HG02970 (cell line): ENCODE measurements at regions not wholly inside any gene's neighbourhood (a gene's known extent, or its start where the extent isn't known, plus 50 kb on each side); places are given as distances from the start of the nearest gene placed in this dataset.

Source experiments
- ATAC-seq: cut with Tn5 transposase; IDR thresholded peaks from one replicate; pipeline ENCODE4 v1.9.1; 2021; ENCODE audit warnings: mild to moderate bottlenecking, moderate library complexity, moderate number of reproducible peaks; ENCODE audit not compliant: unreplicated experiment, low FRiP score

DNA sequence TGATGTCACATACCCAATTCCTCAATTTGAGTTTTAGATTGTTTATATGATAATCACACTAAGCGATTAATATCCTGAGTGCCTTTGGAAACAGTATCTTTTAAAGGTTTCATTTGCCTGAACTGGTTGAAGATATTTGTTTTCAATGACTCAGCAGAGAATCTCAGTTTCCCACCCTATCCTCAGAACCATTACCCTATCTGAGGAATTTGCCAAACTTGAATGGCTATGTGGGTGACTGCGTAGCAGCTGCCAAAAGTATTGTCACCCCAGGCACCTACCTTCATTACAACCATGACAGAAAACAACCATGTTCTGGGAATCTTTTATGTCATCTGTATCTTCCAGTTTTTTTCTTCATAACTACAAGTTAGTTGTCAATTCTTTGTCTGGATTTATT lies 440.1 kb upstream of the NBEA start:
- no peak for ATAC-seq

DNA sequence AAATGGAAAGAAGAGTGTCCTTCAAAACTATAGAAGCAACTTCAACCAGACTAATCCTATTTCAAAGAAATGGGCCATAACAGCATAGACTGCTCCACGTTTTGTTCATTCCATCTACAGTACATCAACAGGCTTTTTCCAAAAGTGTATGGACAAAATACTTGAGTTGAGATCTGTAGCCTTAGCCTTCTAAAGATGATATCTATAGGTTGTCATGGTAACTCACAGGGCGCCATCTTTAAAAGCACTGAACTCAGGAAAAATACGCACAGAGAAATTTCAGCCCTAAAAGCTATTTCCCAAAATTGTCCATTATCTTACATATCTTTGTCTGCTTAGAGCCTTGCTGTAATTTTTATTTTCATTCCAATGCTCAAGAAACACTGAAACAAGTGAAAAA lies 439.4 kb upstream of the NBEA start:
- ATAC-seq: no peak

GRCh38 chr13:34506796-34507195 lies 435.3 kb upstream of the NBEA start:
- ATAC-seq: no peak

DNA sequence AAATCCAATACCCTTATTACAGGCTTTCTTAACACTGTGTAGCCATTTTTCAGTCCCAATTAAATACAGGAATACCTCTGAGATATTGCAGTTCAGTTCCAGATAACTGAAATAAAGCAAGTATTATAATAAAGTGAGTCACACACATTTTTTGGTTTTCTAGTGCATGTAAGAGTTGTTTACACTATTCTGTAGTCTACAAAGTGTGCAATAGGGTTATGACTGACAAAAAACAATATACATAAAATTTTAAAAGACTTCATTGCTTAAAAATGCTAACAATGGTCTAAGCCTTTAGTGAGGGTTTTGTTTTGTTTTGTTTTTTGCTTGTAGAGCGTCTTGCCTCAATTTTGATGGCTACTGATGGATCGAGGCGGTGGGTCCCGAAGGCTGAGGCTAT lies 434.4 kb upstream of the NBEA start:
- no peak for ATAC-seq

DNA sequence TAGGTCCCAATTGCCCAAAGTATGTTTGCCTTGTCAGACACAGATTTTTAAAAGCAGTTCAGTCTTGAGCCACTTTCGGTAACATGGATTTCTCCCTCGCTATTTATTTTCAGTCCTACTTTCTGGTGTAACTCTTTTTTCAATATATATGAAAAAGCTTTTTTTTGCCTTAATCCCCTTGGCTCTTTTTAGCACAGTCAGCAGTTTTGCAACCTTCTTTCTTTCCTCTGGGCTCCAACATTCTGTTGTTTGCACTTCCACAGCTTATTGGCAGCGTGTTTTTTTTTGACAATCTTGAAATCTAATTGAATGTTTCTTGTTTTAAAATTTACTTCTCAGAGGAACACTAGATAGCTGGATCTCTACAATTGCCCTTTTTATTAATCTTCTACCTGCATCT lies 429.3 kb upstream of the NBEA start:
- no peak for ATAC-seq

DNA sequence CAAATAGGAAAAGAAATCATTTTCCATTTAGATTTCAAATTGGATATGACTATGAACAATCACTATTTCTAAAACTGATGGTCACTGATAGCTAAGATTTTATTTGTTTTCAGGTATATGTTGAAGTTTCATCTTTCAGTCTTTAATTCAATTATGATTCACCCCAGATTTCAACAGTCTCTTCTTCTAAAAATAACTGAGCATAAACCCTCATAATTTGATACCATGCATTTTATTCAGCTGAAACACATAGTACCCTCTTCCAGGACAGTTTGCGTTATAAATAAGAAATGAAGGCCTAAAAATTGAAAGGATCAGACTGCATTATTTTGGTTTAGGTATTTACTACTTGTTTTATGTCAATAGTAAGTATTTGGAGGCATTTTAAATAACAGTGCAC lies 428.5 kb upstream of the NBEA start:
- no peak for ATAC-seq

GRCh38 chr13:34515201-34515600 lies 426.9 kb upstream of the NBEA start:
- no peak for ATAC-seq

DNA sequence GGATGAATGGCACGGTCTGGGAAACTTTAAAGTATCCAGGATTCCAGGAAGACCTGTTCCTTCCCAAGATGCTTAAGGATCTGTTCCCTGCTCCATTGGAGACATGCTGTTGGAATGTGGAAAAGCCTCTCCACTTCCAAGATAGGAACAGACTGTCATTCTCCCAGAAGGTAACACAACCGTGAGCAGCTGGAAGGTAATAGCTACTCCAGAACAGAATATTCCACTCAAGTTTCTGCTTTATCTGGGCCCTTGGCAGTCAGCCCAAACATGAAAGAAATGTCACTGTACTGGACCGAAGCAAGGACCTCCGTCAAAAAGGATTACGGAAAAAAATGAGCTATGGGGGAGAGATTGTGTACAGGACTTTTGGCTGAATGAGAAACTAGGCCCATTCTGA lies 420.9 kb upstream of the NBEA start:
- no peak for ATAC-seq

DNA sequence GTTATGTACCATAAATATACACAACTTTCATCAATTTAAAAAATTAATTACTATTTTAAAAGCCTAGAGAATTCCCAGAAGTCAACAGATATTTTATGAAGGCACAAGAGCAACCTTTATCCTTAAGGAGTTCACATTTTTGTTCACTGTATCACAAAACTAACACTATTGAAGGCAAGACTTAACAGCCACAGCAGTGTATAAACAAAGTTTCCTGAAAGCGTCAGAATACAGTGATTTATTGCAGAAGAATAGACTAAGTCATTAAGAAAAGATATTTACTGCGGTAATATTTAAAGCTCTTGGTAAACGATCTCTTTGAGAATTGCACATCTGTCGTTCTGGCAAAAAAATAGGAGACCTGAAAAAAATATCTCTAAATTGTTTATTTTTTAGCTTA lies 419.3 kb upstream of the NBEA start:
- no peak for ATAC-seq

- no peak for ATAC-seq
These were observed 418.7 kb upstream of the NBEA start for GRCh38 chr13:34523406-34523805.

GRCh38 chr13:34533941-34534340 lies 408.1 kb upstream of the NBEA start:
- no peak for ATAC-seq

DNA sequence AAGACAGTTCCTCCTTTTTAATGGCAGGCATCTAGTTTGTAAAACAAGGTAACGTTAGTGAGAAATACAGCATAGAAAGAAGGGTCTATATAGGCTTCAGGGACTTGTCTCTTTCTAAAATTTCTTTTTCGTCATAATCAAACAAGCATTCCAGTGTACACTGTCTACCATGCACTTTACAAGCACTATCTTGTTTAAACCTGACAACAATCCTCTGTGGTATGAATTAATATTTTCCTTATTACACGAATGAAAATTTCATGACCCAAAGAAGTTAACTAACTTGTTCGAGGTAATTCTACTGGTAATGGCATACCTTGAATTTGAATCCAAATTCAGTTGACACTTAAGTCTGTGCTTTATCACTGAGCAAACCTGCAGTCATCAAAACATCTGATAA lies 399.7 kb upstream of the NBEA start:
- ATAC-seq: no peak

DNA sequence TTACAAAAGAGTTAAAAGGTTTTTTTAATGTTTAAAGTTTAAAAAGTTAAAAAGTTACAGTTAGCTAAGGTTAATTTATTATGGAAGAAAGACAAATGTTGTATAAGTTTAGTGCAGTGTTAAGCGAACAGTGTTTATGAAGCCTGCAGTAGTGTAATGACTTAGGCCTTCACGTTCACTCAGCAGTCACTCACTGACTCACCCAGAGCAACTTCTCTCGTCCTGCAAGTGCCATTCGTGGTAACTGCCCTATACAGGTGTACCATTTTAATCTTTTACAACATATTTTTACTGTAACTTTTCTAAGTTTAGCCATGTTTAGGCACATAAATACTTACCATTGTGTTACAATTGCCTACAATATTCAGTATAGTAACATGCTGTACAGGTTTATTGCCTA lies 398.2 kb upstream of the NBEA start:
- ATAC-seq: no peak

GRCh38 chr13:34545461-34545860 lies 396.6 kb upstream of the NBEA start:
- no peak for ATAC-seq

- ATAC-seq: no peak
These were observed 395.5 kb upstream of the NBEA start for GRCh38 chr13:34546344-34547250.

DNA sequence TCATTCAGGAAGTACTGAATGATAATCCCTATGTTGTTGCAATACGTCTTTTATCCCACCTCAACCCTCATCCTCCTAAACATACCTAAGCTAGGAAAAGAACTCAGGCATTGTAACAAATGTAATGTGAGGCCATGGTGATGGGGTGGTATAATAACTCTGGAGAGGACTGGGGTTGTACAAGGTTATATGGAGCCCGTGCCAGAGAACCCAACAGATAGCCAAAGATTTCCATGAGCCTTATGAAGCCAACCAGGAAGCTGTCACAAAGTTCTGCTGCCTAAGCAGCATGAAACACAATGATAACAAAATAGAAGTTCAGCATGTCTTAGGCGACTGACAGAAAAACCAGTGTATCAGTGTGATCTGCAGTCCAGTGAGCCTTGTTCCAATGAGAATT lies 394.1 kb upstream of the NBEA start:
- ATAC-seq: no peak

GRCh38 chr13:34553376-34553775 lies 388.7 kb upstream of the NBEA start:
- no peak for ATAC-seq

- no peak for ATAC-seq
These were observed 386.1 kb upstream of the NBEA start for GRCh38 chr13:34555988-34556387.

- ATAC-seq: no peak
These were observed 381.0 kb upstream of the NBEA start for GRCh38 chr13:34561033-34561432.

- no peak for ATAC-seq
These were observed 374.5 kb upstream of the NBEA start for GRCh38 chr13:34567597-34567996.

GRCh38 chr13:34570698-34571353 lies 371.2 kb upstream of the NBEA start:
- ATAC-seq: no peak

GRCh38 chr13:34571716-34572115 lies 370.4 kb upstream of the NBEA start:
- no peak for ATAC-seq
